Neural cell (in vitro differentiated cells): ENCODE measurements at regions not wholly inside any gene's neighbourhood (a gene's known extent, or its start where the extent isn't known, plus 50 kb on each side); places are given as distances from the start of the nearest gene placed in this dataset.

Experiments
- H2AFZ ChIP-seq: fragments of 200-600, 300-800 bp; sonication (generic), shearing (Covaris generic); 2 replicates; pipeline ENCODE4 v1.6.0; 2014; ENCODE audit warnings: low read depth, mild to moderate bottlenecking, antibody characterized with exemption, low read length, moderate library complexity
- H3F3A ChIP-seq: fragments of 200-600 bp; shearing (Covaris generic); 2 replicates; pipeline ENCODE4 v1.6.1; 2016; ENCODE audit warnings: mild to moderate bottlenecking, moderate library complexity, mixed read lengths, antibody characterized with exemption, low read length; ENCODE audit not compliant: insufficient read depth, poor library complexity, severe bottlenecking
- H3K27ac ChIP-seq: fragments of 200-600, 300-800 bp; sonication (generic), shearing (Covaris generic); 2 replicates; pipeline ENCODE4 v1.5.1; 2014; ENCODE audit warnings: mild to moderate bottlenecking, low read length, moderate library complexity
- H3K27me3 ChIP-seq: fragments of 300-800, 200-600 bp; sonication (generic), shearing (Covaris generic); 2 replicates; pipeline ENCODE4 v1.6.0; 2014; ENCODE audit warnings: mild to moderate bottlenecking, low read depth, low read length, moderate library complexity; ENCODE audit not compliant: insufficient read depth
- H3K36me3 ChIP-seq: fragments of 300-800, 200-600 bp; sonication (generic), shearing (Covaris generic); 2 replicates; pipeline ENCODE4 v1.5.1; 2014; ENCODE audit warnings: mild to moderate bottlenecking, antibody characterized with exemption, low read length, moderate library complexity; ENCODE audit not compliant: insufficient read depth
- H3K4me2 ChIP-seq: fragments of 300-800, 200-600 bp; sonication (generic), shearing (Covaris generic); 2 replicates; pipeline ENCODE4 v1.6.0; 2014; ENCODE audit warnings: mild to moderate bottlenecking, low read length
- H3K4me3 ChIP-seq: fragments of 300-800, 200-600 bp; sonication (generic), shearing (Covaris generic); 2 replicates; pipeline ENCODE4 v1.5.1; 2014; ENCODE audit warnings: mild to moderate bottlenecking, low read length, moderate library complexity
- H3K79me2 ChIP-seq: fragments of 200-600 bp; shearing (Covaris generic); replicated peaks from 2 replicates; pipeline ENCODE4 v1.6.0; 2014; ENCODE audit warnings: mild to moderate bottlenecking, low read length, moderate library complexity; ENCODE audit not compliant: insufficient read depth
- H3K9ac ChIP-seq: fragments of 300-800, 200-600 bp; sonication (generic), shearing (Covaris generic); 2 replicates; pipeline ENCODE4 v1.6.1; 2016; ENCODE audit warnings: mild to moderate bottlenecking, low read length, mixed read lengths
- H3K9me2 ChIP-seq: fragments of 200-600 bp; shearing (Covaris generic); 2 replicates; pipeline ENCODE4 v1.6.1; 2016; ENCODE audit warnings: mild to moderate bottlenecking, low read length, mixed read lengths; ENCODE audit not compliant: insufficient read depth
- H3K9me3 ChIP-seq: fragments of 200-600, 300-800 bp; sonication (generic), shearing (Covaris generic); 2 replicates; pipeline ENCODE4 v1.6.1; 2016; ENCODE audit warnings: mild to moderate bottlenecking, mixed run types, low read length, moderate library complexity, mixed read lengths
- H4K20me1 ChIP-seq: fragments of 200-600 bp; shearing (Covaris generic); 2 replicates; pipeline ENCODE4 v1.6.1; 2016; ENCODE audit warnings: mild to moderate bottlenecking, mixed run types; ENCODE audit not compliant: insufficient read depth
- CTCF ChIP-seq: fragments of 450-650 bp; IDR thresholded peaks from 2 replicates; pipeline ENCODE4 v1.5.1; 2014; ENCODE audit warnings: antibody characterized with exemption, mild to moderate bottlenecking, moderate library complexity; ENCODE audit not compliant: poor library complexity, severe bottlenecking
- EP300 ChIP-seq: fragments of 450-650 bp; conservative IDR thresholded peaks from 2 replicates; pipeline ENCODE4 v1.6.1; 2014; ENCODE audit warnings: antibody characterized with exemption, mild to moderate bottlenecking, moderate library complexity; ENCODE audit not compliant: poor library complexity, severe bottlenecking
- EZH2 ChIP-seq: fragments of 200-600, 300-800 bp; shearing (Covaris generic), sonication (generic); IDR thresholded peaks from 2 replicates; pipeline ENCODE4 v1.6.1; 2014; ENCODE audit warnings: antibody characterized with exemption, low read length, borderline replicate concordance, mild to moderate bottlenecking; ENCODE audit not compliant: insufficient read depth, poor library complexity, severe bottlenecking
- MXI1 ChIP-seq: fragments of 450-650 bp; conservative IDR thresholded peaks from 2 replicates; pipeline ENCODE4 v1.6.1; 2014; ENCODE audit warnings: antibody characterized with exemption, mild to moderate bottlenecking; ENCODE audit not compliant: poor library complexity, severe bottlenecking
- POLR2AphosphoS5 ChIP-seq: IDR thresholded peaks from 2 replicates; pipeline ENCODE4 v1.6.1; 2012
- RAD21 ChIP-seq: fragments of 450-650 bp; conservative IDR thresholded peaks from 2 replicates; pipeline ENCODE4 v1.6.1; 2014; ENCODE audit warnings: antibody characterized with exemption, mild to moderate bottlenecking, moderate library complexity
- REST ChIP-seq: IDR thresholded peaks from 2 replicates; pipeline ENCODE4 v1.6.1; 2012; ENCODE audit warnings: borderline replicate concordance
- SMC3 ChIP-seq: fragments of 450-650 bp; conservative IDR thresholded peaks from 2 replicates; pipeline ENCODE4 v1.6.1; 2014; ENCODE audit warnings: antibody characterized with exemption, mild to moderate bottlenecking, moderate library complexity; ENCODE audit not compliant: poor library complexity
- TAF1 ChIP-seq: IDR thresholded peaks from 2 replicates; pipeline ENCODE4 v1.6.1; 2012; ENCODE audit warnings: low read depth

- no peaks in the 10 kb centered on the region for H3K9me2 ChIP-seq
- H3K27ac ChIP-seq, result no peak overlapping the region
- no peaks in the 10 kb centered on the region for H3K9me3 ChIP-seq
- H2AFZ ChIP-seq, result no peak overlapping the region
- no peaks in the 10 kb centered on the region for H3F3A ChIP-seq
- no peaks in the 10 kb centered on the region for H3K27me3 ChIP-seq
- H3K4me2 ChIP-seq, result no peak overlapping the region
- H3K79me2 ChIP-seq, result no peaks in the 10 kb centered on the region
- TF ChIP-seq CTCF, result no peak
- no peak for TF ChIP-seq REST
- no peak for TF ChIP-seq SMC3
- TF ChIP-seq EP300, result no peak
- TF ChIP-seq RAD21, result no peak
- no peak for TF ChIP-seq EZH2
- no peak for TF ChIP-seq POLR2AphosphoS5
- TF ChIP-seq MXI1, result no peak
- no peak for TF ChIP-seq TAF1
- H4K20me1 ChIP-seq, result no peaks in the 10 kb centered on the region
- H3K4me3 ChIP-seq, result no peak overlapping the region
- no peaks in the 10 kb centered on the region for H3K36me3 ChIP-seq
- H3K9ac ChIP-seq, result no peak overlapping the region
Observed at GRCh38 chr9:99359336-99359735, 137.3 kb downstream of the SEC61B start.

GRCh38 chr9:99360026-99360425 lies 137.9 kb downstream of the SEC61B start:
- Histone ChIP-seq H2AFZ (no peak overlapping the region), H3K27me3 (no peaks in the 10 kb centered on the region), H4K20me1 (no peaks in the 10 kb centered on the region), H3K27ac (no peak overlapping the region), H3K4me2 (no peak overlapping the region), H3K4me3 (no peak overlapping the region), H3K9ac (no peak overlapping the region), H3K9me3 (no peaks in the 10 kb centered on the region), H3K36me3 (no peaks in the 10 kb centered on the region), H3K79me2 (no peaks in the 10 kb centered on the region), H3K9me2 (no peaks in the 10 kb centered on the region), H3F3A (no peaks in the 10 kb centered on the region)
- TF ChIP-seq EP300 (no peak), RAD21 (no peak), CTCF (no peak), EZH2 (no peak), REST (no peak), MXI1 (no peak), TAF1 (no peak), POLR2AphosphoS5 (no peak)
